ENCODE measurements at regions not wholly inside any gene's neighbourhood (a gene's known extent, or its start where the extent isn't known, plus 50 kb on each side); places are given as distances from the start of the nearest gene placed in this dataset.

DNA sequence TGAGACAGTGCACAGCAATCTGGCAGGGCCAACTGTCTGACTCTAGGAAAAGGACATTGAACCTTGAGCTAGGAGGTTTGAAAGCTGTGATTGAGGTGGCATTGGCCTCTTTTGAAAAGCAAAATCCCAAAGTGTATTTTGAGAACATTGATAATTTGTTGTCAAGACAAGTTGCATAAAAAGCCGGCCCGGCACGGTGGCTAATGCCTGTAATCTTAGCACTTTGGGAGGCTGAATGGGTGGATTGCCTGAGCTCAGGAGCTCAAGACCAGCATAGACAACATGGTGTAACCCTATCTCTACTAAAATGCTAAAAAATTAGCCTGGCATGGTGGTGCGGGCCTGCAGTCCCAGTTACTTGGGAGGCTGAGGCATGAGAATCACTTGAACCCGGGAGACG is 331.6 kb downstream of the DUSP6 start:
- Histone ChIP-seq H3K79me2 (no peaks in the 10 kb centered on the region), H3K9ac (no peak overlapping the region), H3K4me1 (peaks cover 10% of the 10 kb centered on the region), H3K27me3 (ENCODE audit: control insufficient read depth, insufficient read depth, low read length) (no peaks in the 10 kb centered on the region), H3K9me3 (ENCODE audit: control insufficient read depth, low read length) (no peaks in the 10 kb centered on the region), H2AFZ (no peak overlapping the region), H3K4me2 (ENCODE audit: low read length) (no peak overlapping the region), H3K36me3 (ENCODE audit: control insufficient read depth, insufficient read depth, low read length) (no peaks in the 10 kb centered on the region), H3K27ac (no peak overlapping the region), H3K4me3 (ENCODE audit: low read depth, low read length) (no peak overlapping the region)
- TF ChIP-seq, protein P1, sequence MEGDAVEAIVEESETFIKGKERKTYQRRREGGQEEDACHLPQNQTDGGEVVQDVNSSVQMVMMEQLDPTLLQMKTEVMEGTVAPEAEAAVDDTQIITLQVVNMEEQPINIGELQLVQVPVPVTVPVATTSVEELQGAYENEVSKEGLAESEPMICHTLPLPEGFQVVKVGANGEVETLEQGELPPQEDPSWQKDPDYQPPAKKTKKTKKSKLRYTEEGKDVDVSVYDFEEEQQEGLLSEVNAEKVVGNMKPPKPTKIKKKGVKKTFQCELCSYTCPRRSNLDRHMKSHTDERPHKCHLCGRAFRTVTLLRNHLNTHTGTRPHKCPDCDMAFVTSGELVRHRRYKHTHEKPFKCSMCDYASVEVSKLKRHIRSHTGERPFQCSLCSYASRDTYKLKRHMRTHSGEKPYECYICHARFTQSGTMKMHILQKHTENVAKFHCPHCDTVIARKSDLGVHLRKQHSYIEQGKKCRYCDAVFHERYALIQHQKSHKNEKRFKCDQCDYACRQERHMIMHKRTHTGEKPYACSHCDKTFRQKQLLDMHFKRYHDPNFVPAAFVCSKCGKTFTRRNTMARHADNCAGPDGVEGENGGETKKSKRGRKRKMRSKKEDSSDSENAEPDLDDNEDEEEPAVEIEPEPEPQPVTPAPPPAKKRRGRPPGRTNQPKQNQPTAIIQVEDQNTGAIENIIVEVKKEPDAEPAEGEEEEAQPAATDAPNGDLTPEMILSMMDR (IDR thresholded peaks at IDR 0.05), result no peak

DNA sequence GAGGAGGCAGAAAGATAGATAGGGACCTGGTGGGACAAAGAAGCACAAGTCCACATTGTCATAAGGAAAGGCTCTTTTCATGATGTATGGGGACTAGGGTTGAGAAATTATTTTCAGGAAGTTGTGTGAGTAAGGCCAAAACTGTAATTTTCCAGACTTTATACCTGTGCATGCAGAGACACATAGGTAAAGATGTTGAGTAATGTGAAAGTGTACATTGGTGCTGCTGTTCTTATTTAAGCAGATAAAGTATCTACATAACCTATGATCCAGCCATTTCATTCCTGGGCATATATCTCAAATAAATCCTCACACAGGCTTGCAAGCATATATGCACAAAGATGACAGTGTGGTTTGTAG is 332.2 kb downstream of the DUSP6 start:
- Histone ChIP-seq H3K9me3 (ENCODE audit: control insufficient read depth, low read length) (no peaks in the 10 kb centered on the region), H3K4me1 (peaks cover 13% of the 10 kb centered on the region), H3K79me2 (no peaks in the 10 kb centered on the region), H3K27me3 (ENCODE audit: control insufficient read depth, insufficient read depth, low read length) (no peaks in the 10 kb centered on the region), H3K36me3 (ENCODE audit: control insufficient read depth, insufficient read depth, low read length) (no peaks in the 10 kb centered on the region), H3K27ac (no peak overlapping the region), H3K4me3 (ENCODE audit: low read depth, low read length) (no peak overlapping the region), H3K9ac (no peak overlapping the region), H3K4me2 (ENCODE audit: low read length) (no peak overlapping the region), H2AFZ (peak overlapping the region; percentile 89)
- TF ChIP-seq, protein P1 (IDR thresholded peaks at IDR 0.05), result no peak

DNA sequence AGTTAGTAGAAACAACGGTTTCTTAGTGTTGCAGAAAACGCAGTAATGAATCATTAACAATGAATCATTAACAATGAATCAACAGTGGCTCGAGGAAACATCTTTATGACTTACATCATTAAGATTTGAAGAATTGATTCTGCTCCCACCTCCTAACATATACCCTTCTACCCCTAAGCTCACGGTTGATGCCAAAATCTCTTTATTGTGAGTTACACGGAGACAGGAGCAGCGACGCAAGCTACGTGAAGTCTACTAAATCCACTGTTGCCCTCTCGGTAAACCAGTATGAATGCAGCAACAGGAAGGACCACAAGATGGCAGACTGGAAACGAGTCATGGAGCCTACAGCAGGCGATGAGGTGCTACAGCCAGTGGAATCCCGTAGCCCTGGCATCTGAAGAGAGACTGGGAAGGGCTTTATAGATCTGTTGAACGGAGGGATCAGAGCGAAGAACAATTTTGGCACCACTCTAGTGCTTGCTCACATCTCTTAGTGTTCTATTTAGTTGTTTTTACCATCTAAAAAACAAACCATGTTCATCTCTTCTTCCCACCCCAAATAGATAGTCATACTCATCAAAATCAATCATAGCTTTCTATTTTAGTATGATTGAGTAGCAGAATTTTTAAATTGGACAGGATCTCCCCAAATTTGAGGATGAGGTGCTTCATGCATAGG is 332.7 kb downstream of the DUSP6 start:
- Histone ChIP-seq H3K79me2 (no peaks in the 10 kb centered on the region), H3K27ac (no peak overlapping the region), H3K9me3 (ENCODE audit: control insufficient read depth, low read length) (no peaks in the 10 kb centered on the region), H3K27me3 (ENCODE audit: control insufficient read depth, insufficient read depth, low read length) (no peaks in the 10 kb centered on the region), H3K4me2 (ENCODE audit: low read length) (peak overlapping the region; percentile 69), H3K4me3 (ENCODE audit: low read depth, low read length) (peak overlapping the region; percentile 32), H3K4me1 (peaks cover 13% of the 10 kb centered on the region), H3K36me3 (ENCODE audit: control insufficient read depth, insufficient read depth, low read length) (no peaks in the 10 kb centered on the region), H2AFZ (peak overlapping the region; percentile 89), H3K9ac (no peak overlapping the region)
- TF ChIP-seq, protein P1 (IDR thresholded peaks at IDR 0.05), result peak; percentile 87

DNA sequence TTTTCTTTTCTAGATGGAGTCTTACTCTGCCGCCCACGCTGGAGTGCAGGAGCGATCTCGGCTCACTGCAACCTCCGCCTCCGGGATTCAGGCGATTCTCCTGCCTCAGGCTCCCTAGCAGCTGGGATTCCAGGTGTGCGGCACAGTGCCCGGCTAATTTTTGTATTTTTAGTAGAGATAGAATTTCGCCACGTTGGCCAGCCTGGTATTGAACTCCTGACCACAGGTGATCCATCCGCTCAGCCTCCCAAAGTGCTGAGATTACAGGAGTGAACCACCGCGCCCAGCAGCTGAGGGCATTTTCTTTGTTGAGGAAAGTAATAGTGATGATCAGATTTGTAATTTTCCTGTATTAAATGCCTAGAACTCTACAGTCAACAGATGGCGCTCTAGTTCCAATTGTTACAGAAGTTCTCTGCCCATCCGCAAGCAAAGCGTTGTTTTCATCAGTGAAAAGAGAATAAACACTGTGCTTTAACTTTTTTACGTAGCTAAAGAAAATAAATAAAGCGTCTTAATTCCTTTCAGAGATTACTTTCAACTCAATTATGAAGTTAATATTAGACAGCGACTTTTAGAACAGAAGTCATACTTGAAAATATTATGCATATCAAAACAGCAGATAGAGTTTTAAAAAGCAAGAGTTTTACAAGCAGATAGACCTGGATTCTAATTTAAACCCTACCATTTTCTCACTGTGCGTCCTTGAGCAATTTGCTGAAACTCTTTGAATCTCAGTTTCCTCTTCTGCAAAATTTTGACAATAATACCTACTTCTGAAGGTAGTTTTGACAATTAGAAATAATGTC is 335.1 kb downstream of the DUSP6 start:
- Histone ChIP-seq H3K4me1 (peaks cover 13% of the 10 kb centered on the region), H3K79me2 (no peaks in the 10 kb centered on the region), H2AFZ (peak overlapping the region; percentile 76), H3K27me3 (ENCODE audit: control insufficient read depth, insufficient read depth, low read length) (no peaks in the 10 kb centered on the region), H3K9ac (no peak overlapping the region), H3K36me3 (ENCODE audit: control insufficient read depth, insufficient read depth, low read length) (no peaks in the 10 kb centered on the region), H3K4me2 (ENCODE audit: low read length) (peak overlapping the region; percentile 38), H3K4me3 (ENCODE audit: low read depth, low read length) (peak overlapping the region; percentile 26), H3K27ac (no peak overlapping the region), H3K9me3 (ENCODE audit: control insufficient read depth, low read length) (no peaks in the 10 kb centered on the region)
- TF ChIP-seq, protein P1 (IDR thresholded peaks at IDR 0.05), result peak; percentile 83
